SK-N-SH (cell line): ENCODE measurements at regions not wholly inside any gene's neighbourhood (a gene's known extent, or its start where the extent isn't known, plus 50 kb on each side); places are given as distances from the start of the nearest gene placed in this dataset.
A peak's percentile ranks its signal among the peaks of the same experiment; 100 is the strongest.

ENCODE experiments used
- CTCF ChIA-PET: fragments of 300-600, 350-600 bp; formaldehyde crosslinking; extraction: SDS; loops from one replicate; lab custom pipeline; 2021; lab: Yijun Ruan, JAX
- POLR2A ChIA-PET: fragments of 350-600 bp; sonication (Branson Sonifier 250); formaldehyde crosslinking; extraction: SDS; loops from one replicate; lab custom pipeline; 2020; ENCODE audit warnings: antibody characterized with exemption, inconsistent platforms; lab: Yijun Ruan, JAX
- DNase-seq: peaks from one replicate; pipeline ENCODE4 v3.0.0; 2012
- H2AFZ ChIP-seq: fragments of 200-600 bp; sonication (generic); 2 replicates; pipeline ENCODE4 v1.8.1; 2016; ENCODE audit warnings: antibody characterized with exemption, mild to moderate bottlenecking, low read depth
- H3F3A ChIP-seq: fragments of 200-600 bp; sonication (generic); replicated peaks from 2 replicates; pipeline ENCODE3; 2016; ENCODE audit warnings: antibody characterized with exemption, mild to moderate bottlenecking; ENCODE audit not compliant: insufficient read depth
- H3K27ac ChIP-seq, 2 experiments: fragments of 200-500 bp in 1 of 2; fragments of 200-600 bp in 1 of 2; sonication (Bioruptor generic) in 1 of 2; sonication (generic), shearing (Covaris generic) in 1 of 2; 2 replicates each; pipeline versions ENCODE4 v1.5.1 to v1.6.1; 2014 to 2016; ENCODE audit warnings: low read depth in 2 of 2, inconsistent platforms in 1 of 2, low read length in 1 of 2, mild to moderate bottlenecking in 1 of 2, mixed read lengths in 1 of 2
- H3K27me3 ChIP-seq: fragments of 200-600 bp; sonication (generic), shearing (Covaris generic); 2 replicates; pipeline ENCODE4 v1.6.1; 2016; ENCODE audit warnings: mixed run types; ENCODE audit not compliant: insufficient read depth
- H3K36me3 ChIP-seq, 2 experiments: fragments of 200-500 bp in 1 of 2; fragments of 200-600 bp in 1 of 2; sonication (Bioruptor generic) in 1 of 2; sonication (generic) in 1 of 2; replicated peaks in 1 of 2; 2 replicates each; pipeline versions ENCODE3 to v1.5.1; 2014 to 2016; ENCODE audit warnings: low read length in 1 of 2, mild to moderate bottlenecking in 1 of 2; ENCODE audit not compliant: insufficient read depth in 2 of 2, control insufficient read depth in 1 of 2
- H3K4me1 ChIP-seq, 2 experiments: fragments of 200-500 bp in 1 of 2; fragments of 200-600 bp in 1 of 2; sonication (Bioruptor generic) in 1 of 2; sonication (generic), shearing (Covaris generic) in 1 of 2; 2 replicates each; pipeline versions ENCODE4 v1.5.1 to v1.6.1; 2014 to 2016; ENCODE audit warnings: low read depth in 1 of 2, low read length in 1 of 2, mixed run types in 1 of 2; ENCODE audit not compliant: insufficient read depth in 2 of 2, control insufficient read depth in 1 of 2
- H3K4me2 ChIP-seq: fragments of 200-600 bp; sonication (generic), shearing (Covaris generic); 2 replicates; pipeline ENCODE4 v1.6.1; 2017; ENCODE audit warnings: mixed run types
- H3K4me3 ChIP-seq, 2 experiments: fragments of 200-500 bp in 1 of 2; fragments of 200-600 bp in 1 of 2; sonication (Bioruptor generic) in 1 of 2; sonication (generic), shearing (Covaris generic) in 1 of 2; 2 replicates each; pipeline versions ENCODE4 v1.5.1 to v1.8.1; 2014 to 2016; ENCODE audit warnings: low read depth in 2 of 2, inconsistent platforms in 1 of 2, low read length in 1 of 2, mild to moderate bottlenecking in 1 of 2, mixed read lengths in 1 of 2, moderate library complexity in 1 of 2
- H3K79me2 ChIP-seq: fragments of 200-600 bp; sonication (generic); 2 replicates; pipeline ENCODE4 v1.8.1; 2017; ENCODE audit warnings: mild to moderate bottlenecking; ENCODE audit not compliant: insufficient read depth
- H3K9ac ChIP-seq: fragments of 200-600 bp; sonication (generic); 2 replicates; pipeline ENCODE4 v1.6.1; 2017; ENCODE audit warnings: mixed run types
- H3K9me2 ChIP-seq: fragments of 200-600 bp; sonication (generic); 2 replicates; pipeline ENCODE4 v1.6.1; 2017; ENCODE audit warnings: mixed run types
- H3K9me3 ChIP-seq: fragments of 200-600 bp; sonication (generic); 2 replicates; pipeline ENCODE4 v1.6.1; 2017; ENCODE audit warnings: mixed run types, mild to moderate bottlenecking, moderate library complexity
- H4K20me1 ChIP-seq: fragments of 200-600 bp; sonication (generic); 2 replicates; pipeline ENCODE4 v1.6.1; 2017; ENCODE audit warnings: mild to moderate bottlenecking, mixed run types; ENCODE audit not compliant: insufficient read depth
- CHD2 ChIP-seq: fragments of 150-350 bp; IDR thresholded peaks from 2 replicates; pipeline ENCODE4 v1.6.1; 2018; ENCODE audit warnings: low read length; ENCODE audit not compliant: partially characterized antibody
- ELF1 ChIP-seq: IDR thresholded peaks from 2 replicates; pipeline ENCODE4 v1.4.0; 2012
- EP300 ChIP-seq, 2 experiments: IDR thresholded peaks; 2 replicates each; pipeline versions ENCODE4 v1.4.0 to v1.6.1; 2012; ENCODE audit warnings: borderline replicate concordance in 1 of 2, low read depth in 1 of 2, low read length in 1 of 2
- FOXJ3 ChIP-seq: sonication (generic); formaldehyde crosslinking; IDR thresholded peaks from 2 replicates; pipeline ENCODE4 v1.5.1; 2020; ENCODE audit warnings: mild to moderate bottlenecking, missing genetic modification reagents
- GATA2 ChIP-seq: sonication (generic); formaldehyde crosslinking; IDR thresholded peaks from 2 replicates; pipeline ENCODE4 v1.5.0; 2020; ENCODE audit warnings: mild to moderate bottlenecking, missing genetic modification reagents
- MAX ChIP-seq: IDR thresholded peaks from 2 replicates; pipeline ENCODE4 v1.4.0; 2012; ENCODE audit warnings: low read depth
- MXI1 ChIP-seq: IDR thresholded peaks from 2 replicates; pipeline ENCODE4 v1.6.1; 2012; ENCODE audit warnings: mild to moderate bottlenecking, low read depth, low read length, improper control_type of control experiment
- NFIC ChIP-seq: IDR thresholded peaks from 2 replicates; pipeline ENCODE4 v1.4.0; 2012; ENCODE audit warnings: borderline replicate concordance
- RAD21 ChIP-seq: IDR thresholded peaks from 2 replicates; pipeline ENCODE4 v1.6.1; 2012; ENCODE audit warnings: mild to moderate bottlenecking, low read length
- TAF1 ChIP-seq: IDR thresholded peaks from 2 replicates; pipeline ENCODE4 v1.6.1; 2012; ENCODE audit warnings: low read depth, mild to moderate bottlenecking, low read length, moderate library complexity, borderline replicate concordance
- TEAD4 ChIP-seq: IDR thresholded peaks from 2 replicates; pipeline ENCODE4 v1.4.0; 2012; ENCODE audit warnings: mild to moderate bottlenecking, borderline replicate concordance; ENCODE audit not compliant: insufficient read depth
- USF1 ChIP-seq: IDR thresholded peaks from 2 replicates; pipeline ENCODE4 v1.4.0; 2012; ENCODE audit warnings: low read depth, borderline replicate concordance
- WGBS: methylation state at CpG from one replicate; pipeline ENCODE4 v1.1.6; 2017; ENCODE audit warnings: low lambda C conversion rate; 5-methylcytosine and 5-hydroxymethylcytosine counted together
- TF ChIP-seq, protein P1 (sequence below): fragments of 200-600 bp; sonication (generic); IDR thresholded peaks from 2 replicates; pipeline ENCODE4 v1.6.1; 2017; ENCODE audit warnings: antibody characterized with exemption, mild to moderate bottlenecking, moderate library complexity
- TF ChIP-seq, protein P2 (sequence below): IDR thresholded peaks from 2 replicates; pipeline ENCODE4 v1.6.1; 2012; ENCODE audit warnings: mild to moderate bottlenecking, low read depth, low read length, moderate library complexity

DNA sequence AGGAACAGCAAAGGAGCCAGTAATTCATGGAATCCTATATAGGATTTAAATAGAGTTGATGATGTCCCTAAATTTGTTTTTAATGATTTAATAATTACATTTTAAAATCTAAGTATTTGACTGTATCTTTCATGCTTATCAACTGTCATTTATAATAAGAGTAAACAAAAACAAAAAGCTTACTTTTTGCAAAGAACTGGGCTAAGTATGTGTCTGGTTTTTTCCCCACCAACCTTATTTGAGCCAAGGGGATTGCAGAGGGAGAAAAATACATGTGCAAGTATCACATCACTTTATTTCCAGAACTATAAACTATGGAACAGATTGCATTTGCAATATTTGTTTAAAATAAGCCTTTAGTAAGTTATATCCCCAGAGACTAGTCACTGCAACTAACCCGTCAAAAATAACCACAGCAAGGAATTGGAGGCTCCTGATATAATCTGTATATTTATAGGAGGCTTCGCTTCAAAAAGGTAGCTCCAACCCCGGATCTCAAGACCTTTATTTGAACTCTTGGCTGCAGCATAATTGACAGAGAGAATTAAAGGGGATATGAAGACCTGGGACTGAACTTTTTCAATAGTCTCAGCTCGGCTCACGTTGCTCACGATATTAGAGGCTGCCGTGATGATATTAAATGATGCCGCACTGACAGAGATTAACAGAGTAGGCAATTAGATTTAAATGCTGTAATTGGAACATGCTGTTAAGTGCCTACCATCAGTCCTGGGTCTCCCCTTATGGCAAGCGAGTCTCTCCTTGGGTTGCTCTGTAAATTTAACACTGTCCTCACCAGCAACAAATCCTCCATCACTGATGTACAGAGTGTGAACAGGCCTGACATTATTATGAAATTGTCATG is 329.1 kb upstream of the NFIA start (continued):
- TF ChIP-seq, protein P1, sequence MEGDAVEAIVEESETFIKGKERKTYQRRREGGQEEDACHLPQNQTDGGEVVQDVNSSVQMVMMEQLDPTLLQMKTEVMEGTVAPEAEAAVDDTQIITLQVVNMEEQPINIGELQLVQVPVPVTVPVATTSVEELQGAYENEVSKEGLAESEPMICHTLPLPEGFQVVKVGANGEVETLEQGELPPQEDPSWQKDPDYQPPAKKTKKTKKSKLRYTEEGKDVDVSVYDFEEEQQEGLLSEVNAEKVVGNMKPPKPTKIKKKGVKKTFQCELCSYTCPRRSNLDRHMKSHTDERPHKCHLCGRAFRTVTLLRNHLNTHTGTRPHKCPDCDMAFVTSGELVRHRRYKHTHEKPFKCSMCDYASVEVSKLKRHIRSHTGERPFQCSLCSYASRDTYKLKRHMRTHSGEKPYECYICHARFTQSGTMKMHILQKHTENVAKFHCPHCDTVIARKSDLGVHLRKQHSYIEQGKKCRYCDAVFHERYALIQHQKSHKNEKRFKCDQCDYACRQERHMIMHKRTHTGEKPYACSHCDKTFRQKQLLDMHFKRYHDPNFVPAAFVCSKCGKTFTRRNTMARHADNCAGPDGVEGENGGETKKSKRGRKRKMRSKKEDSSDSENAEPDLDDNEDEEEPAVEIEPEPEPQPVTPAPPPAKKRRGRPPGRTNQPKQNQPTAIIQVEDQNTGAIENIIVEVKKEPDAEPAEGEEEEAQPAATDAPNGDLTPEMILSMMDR: no peak
- TF ChIP-seq RAD21 (peak; percentile 28), ELF1 (no peak), CHD2 (peak; percentile 94), FOXJ3 (CRISPR knock-in tag) (0 out of 2 replicates have a peak, but pooled peaks have one; percentile 18), MAX (no peak), NFIC (no peak), MXI1 (peak; percentile 29; the same call in 1 of the 2 replicates), EP300 (IDR thresholded peaks at IDR 0.05; ENCODE audit: borderline replicate concordance in 1 of 2, low read depth in 1 of 2, low read length in 1 of 2) (peak in 1 of 2 experiments; percentile 87; a peak in 2 of 4 replicates)
- TF ChIP-seq, protein P2, sequence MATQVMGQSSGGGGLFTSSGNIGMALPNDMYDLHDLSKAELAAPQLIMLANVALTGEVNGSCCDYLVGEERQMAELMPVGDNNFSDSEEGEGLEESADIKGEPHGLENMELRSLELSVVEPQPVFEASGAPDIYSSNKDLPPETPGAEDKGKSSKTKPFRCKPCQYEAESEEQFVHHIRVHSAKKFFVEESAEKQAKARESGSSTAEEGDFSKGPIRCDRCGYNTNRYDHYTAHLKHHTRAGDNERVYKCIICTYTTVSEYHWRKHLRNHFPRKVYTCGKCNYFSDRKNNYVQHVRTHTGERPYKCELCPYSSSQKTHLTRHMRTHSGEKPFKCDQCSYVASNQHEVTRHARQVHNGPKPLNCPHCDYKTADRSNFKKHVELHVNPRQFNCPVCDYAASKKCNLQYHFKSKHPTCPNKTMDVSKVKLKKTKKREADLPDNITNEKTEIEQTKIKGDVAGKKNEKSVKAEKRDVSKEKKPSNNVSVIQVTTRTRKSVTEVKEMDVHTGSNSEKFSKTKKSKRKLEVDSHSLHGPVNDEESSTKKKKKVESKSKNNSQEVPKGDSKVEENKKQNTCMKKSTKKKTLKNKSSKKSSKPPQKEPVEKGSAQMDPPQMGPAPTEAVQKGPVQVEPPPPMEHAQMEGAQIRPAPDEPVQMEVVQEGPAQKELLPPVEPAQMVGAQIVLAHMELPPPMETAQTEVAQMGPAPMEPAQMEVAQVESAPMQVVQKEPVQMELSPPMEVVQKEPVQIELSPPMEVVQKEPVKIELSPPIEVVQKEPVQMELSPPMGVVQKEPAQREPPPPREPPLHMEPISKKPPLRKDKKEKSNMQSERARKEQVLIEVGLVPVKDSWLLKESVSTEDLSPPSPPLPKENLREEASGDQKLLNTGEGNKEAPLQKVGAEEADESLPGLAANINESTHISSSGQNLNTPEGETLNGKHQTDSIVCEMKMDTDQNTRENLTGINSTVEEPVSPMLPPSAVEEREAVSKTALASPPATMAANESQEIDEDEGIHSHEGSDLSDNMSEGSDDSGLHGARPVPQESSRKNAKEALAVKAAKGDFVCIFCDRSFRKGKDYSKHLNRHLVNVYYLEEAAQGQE: no peak

DNA sequence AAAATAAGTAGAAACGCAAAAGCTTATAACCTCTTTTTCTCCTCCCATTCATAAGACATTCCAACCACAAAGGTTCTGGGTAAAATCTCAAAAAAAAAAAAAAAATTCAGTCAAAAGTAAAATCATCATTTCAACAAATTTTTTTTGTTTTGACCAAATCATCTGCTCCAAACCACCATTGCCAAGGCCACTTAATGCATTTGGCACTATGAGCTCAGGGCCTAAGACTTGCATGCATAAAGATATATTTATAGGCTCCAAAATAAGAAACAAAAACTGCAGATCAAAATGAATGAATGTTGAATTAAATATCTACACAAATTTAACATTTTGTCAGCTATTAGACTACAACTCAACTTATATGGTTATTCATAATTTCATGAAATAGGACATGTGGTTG is 331.1 kb upstream of the NFIA start:
- CTCF ChIA-PET: interaction anchor here (0.8 to 2.5 kb wide), 6 partner anchors 8 to 586 kb away, joined by 3 to 6 read pairs (median 3); no protein-coding TSS in a partner anchor
- WGBS: 68% methylated on average over 1 of the region's 1 CpG

More for the DNA sequence above, 331.1 kb upstream of the NFIA start:
- H3K36me3 ChIP-seq: no peaks in the 10 kb centered on the region
- H3K4me3 ChIP-seq: no peak overlapping the region
- H2AFZ ChIP-seq: no peak overlapping the region
- peaks cover 0 to 21% of the 10 kb centered on the region in 2 experiments; a peak in 2 of 4 replicates for H3K4me1 ChIP-seq
- no peaks in the 10 kb centered on the region for H3K9me2 ChIP-seq
- H3K9me3 ChIP-seq: no peaks in the 10 kb centered on the region
- no peaks in the 10 kb centered on the region for H3K27me3 ChIP-seq
- H4K20me1 ChIP-seq: no peaks in the 10 kb centered on the region
- no peak for DNase-seq
- H3K79me2 ChIP-seq: no peaks in the 10 kb centered on the region
- H3F3A ChIP-seq: no peaks in the 10 kb centered on the region
- no peak overlapping the region for H3K9ac ChIP-seq
- no peak overlapping the region for H3K4me2 ChIP-seq
- H3K27ac ChIP-seq: no peak overlapping the region; a peak in 1 of 4 replicates
- POLR2A ChIA-PET: no interaction called here
- TF ChIP-seq GATA2 (CRISPR knock-in tag) (no peak), TAF1 (no peak), TEAD4 (no peak), EP300 (IDR thresholded peaks at IDR 0.05; ENCODE audit: borderline replicate concordance in 1 of 2, low read depth in 1 of 2, low read length in 1 of 2) (no peak), USF1 (no peak), RAD21 (no peak)
- TF ChIP-seq, protein P1: no peak
- TF ChIP-seq, protein P2: no peak
